ENCODE measurements at regions not wholly inside any gene's neighbourhood (a gene's known extent, or its start where the extent isn't known, plus 50 kb on each side); places are given as distances from the start of the nearest gene placed in this dataset.

DNA sequence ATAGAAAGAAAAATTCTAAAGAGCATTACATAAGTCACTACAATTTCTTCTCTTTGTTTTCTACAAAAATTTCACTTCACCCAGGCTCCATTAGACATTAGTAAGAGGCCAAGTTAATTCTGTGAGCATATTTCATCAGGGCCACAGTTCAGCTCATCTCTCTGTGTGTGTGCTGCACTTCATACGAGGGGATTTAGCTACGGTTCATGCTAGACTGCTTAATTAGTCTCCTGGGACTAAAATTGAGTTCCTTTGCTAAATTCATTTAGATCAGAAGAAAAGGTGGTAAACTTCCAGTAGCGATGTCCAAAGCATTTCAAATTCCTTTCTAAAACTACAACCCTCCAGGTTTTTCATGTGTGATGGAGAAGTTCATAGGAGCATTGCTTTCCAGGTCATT lies 83.1 kb upstream of the SETMAR start:
- ATAC-seq (no peak), DNase-seq (ENCODE audit: low spot score) (no peak)
- TF ChIP-seq ZBTB21 (CRISPR knock-in tag; IDR thresholded peaks at IDR 0.05; ENCODE audit: borderline replicate concordance) (no peak), IRF2 (CRISPR knock-in tag; IDR thresholded peaks at IDR 0.05; ENCODE audit: borderline replicate concordance, low read depth) (no peak), ESRRA (CRISPR knock-in tag; IDR thresholded peaks at IDR 0.05; ENCODE audit: borderline replicate concordance) (no peak), ZNF416 (CRISPR knock-in tag; IDR thresholded peaks at IDR 0.05) (no peak), ZNF219 (CRISPR knock-in tag; IDR thresholded peaks at IDR 0.05; ENCODE audit: borderline replicate concordance) (no peak), SMAD3 (CRISPR knock-in tag; IDR thresholded peaks at IDR 0.05; ENCODE audit: borderline replicate concordance) (no peak)
- TF ChIP-seq, protein P1, sequence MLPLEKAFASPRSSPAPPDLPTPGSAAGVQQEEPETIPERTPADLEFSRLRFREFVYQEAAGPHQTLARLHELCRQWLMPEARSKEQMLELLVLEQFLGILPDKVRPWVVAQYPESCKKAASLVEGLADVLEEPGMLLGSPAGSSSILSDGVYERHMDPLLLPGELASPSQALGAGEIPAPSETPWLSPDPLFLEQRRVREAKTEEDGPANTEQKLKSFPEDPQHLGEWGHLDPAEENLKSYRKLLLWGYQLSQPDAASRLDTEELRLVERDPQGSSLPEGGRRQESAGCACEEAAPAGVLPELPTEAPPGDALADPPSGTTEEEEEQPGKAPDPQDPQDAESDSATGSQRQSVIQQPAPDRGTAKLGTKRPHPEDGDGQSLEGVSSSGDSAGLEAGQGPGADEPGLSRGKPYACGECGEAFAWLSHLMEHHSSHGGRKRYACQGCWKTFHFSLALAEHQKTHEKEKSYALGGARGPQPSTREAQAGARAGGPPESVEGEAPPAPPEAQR (CRISPR knock-in tag; IDR thresholded peaks at IDR 0.05) = no peak
- TF ChIP-seq, protein P2, sequence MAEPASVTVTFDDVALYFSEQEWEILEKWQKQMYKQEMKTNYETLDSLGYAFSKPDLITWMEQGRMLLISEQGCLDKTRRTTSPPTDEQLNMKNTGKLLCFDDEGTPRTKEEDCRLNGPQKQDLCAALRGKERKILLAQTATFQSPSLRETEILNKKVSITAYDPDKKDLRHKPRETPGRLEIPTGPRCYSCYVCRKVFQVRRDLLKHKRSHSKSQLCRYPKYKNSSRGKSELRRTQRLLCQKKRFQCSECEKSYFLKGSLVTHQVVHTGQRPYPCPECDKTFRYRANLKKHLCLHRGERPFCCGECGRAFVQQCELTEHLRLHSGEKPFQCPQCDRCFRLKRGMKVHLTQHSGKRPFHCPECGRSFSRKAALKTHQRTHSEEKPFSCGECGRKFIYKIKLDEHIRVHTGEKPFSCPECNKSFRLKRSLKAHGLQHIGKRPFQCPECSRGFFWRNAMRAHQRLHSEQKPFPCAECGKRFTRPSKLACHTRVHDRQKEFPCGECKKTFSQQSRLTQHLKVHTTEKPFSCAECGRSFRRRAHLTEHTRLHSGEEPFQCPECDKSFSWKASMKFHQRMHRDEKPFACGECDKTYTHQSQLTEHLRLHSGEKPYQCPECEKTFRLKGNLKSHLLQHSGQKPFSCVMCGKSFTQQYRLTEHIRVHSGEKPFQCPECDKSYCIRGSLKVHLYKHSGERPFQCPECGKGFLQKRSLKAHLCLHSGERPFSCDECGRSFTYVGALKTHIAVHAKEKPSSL (CRISPR knock-in tag; conservative IDR thresholded peaks at IDR 0.05) = no peak
- TF ChIP-seq, protein P3, sequence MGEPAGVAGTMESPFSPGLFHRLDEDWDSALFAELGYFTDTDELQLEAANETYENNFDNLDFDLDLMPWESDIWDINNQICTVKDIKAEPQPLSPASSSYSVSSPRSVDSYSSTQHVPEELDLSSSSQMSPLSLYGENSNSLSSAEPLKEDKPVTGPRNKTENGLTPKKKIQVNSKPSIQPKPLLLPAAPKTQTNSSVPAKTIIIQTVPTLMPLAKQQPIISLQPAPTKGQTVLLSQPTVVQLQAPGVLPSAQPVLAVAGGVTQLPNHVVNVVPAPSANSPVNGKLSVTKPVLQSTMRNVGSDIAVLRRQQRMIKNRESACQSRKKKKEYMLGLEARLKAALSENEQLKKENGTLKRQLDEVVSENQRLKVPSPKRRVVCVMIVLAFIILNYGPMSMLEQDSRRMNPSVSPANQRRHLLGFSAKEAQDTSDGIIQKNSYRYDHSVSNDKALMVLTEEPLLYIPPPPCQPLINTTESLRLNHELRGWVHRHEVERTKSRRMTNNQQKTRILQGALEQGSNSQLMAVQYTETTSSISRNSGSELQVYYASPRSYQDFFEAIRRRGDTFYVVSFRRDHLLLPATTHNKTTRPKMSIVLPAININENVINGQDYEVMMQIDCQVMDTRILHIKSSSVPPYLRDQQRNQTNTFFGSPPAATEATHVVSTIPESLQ (CRISPR knock-in tag; IDR thresholded peaks at IDR 0.05) = no peak
- TF ChIP-seq, protein P4, sequence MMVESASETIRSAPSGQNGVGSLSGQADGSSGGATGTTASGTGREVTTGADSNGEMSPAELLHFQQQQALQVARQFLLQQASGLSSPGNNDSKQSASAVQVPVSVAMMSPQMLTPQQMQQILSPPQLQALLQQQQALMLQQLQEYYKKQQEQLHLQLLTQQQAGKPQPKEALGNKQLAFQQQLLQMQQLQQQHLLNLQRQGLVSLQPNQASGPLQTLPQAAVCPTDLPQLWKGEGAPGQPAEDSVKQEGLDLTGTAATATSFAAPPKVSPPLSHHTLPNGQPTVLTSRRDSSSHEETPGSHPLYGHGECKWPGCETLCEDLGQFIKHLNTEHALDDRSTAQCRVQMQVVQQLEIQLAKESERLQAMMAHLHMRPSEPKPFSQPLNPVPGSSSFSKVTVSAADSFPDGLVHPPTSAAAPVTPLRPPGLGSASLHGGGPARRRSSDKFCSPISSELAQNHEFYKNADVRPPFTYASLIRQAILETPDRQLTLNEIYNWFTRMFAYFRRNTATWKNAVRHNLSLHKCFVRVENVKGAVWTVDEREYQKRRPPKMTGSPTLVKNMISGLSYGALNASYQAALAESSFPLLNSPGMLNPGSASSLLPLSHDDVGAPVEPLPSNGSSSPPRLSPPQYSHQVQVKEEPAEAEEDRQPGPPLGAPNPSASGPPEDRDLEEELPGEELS (CRISPR knock-in tag; IDR thresholded peaks at IDR 0.05) = no peak
- TF ChIP-seq, protein P5, sequence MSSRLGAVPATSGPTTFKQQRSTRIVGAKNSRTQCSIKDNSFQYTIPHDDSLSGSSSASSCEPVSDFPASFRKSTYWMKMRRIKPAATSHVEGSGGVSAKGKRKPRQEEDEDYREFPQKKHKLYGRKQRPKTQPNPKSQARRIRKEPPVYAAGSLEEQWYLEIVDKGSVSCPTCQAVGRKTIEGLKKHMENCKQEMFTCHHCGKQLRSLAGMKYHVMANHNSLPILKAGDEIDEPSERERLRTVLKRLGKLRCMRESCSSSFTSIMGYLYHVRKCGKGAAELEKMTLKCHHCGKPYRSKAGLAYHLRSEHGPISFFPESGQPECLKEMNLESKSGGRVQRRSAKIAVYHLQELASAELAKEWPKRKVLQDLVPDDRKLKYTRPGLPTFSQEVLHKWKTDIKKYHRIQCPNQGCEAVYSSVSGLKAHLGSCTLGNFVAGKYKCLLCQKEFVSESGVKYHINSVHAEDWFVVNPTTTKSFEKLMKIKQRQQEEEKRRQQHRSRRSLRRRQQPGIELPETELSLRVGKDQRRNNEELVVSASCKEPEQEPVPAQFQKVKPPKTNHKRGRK (CRISPR knock-in tag; IDR thresholded peaks at IDR 0.05; ENCODE audit: borderline replicate concordance) = no peak
- TF ChIP-seq, protein P6, sequence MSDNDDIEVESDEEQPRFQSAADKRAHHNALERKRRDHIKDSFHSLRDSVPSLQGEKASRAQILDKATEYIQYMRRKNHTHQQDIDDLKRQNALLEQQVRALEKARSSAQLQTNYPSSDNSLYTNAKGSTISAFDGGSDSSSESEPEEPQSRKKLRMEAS (CRISPR knock-in tag; IDR thresholded peaks at IDR 0.05) = no peak
- no peak overlapping the region for H3K27ac Mint-ChIP-seq
- H3K4me1 Mint-ChIP-seq = no peaks in the 10 kb centered on the region
- no peaks in the 10 kb centered on the region; the same call in 1 of the 2 replicates for H3K27me3 Mint-ChIP-seq (ENCODE audit: low read depth)
- no peak overlapping the region for H3K4me3 Mint-ChIP-seq
- peaks cover 21% of the 10 kb centered on the region for H3K9me3 Mint-ChIP-seq
- ChIA-PET CTCF (no interaction called here), POLR2A (no interaction called here)
- H3K36me3 Mint-ChIP-seq = peaks cover 5% of the 10 kb centered on the region; the same call in 1 of the 2 replicates

DNA sequence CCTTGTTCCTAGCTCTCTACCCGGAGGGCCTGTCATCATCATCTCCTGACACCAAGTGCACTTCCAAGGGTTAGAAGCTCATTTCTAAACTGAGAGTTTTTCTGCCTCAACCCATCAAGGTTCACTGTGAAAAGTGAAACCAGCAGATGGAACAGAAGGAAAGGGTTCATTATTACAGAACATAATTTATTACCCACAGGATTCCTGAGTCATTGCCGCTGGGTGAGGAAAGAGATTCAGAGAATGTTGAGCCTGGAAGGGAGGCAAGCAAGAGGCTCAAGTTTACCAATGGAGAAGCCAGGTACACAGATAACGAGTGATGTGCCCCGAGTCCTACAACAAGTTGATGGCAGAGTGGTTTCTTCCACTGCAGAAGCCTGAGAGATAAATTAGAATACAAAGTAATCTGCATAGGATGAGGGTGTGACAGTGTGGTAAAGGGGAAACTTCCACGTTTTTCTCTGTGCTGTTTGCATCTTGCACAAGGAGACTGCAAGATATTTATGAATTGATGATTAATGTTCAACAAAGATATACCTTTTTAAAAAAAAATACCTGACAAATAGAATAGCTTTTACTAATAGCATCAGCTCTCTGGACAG lies 80.5 kb upstream of the SETMAR start:
- CTCF ChIA-PET = no interaction called here
- POLR2A ChIA-PET = no interaction called here
- DNase-seq (ENCODE audit: low spot score) = no peak
- H3K4me1 Mint-ChIP-seq = no peaks in the 10 kb centered on the region
- H3K36me3 Mint-ChIP-seq = no peaks in the 10 kb centered on the region
- peaks cover 13% of the 10 kb centered on the region for H3K9me3 Mint-ChIP-seq
- TF ChIP-seq TP53 (CRISPR knock-in tag; IDR thresholded peaks at IDR 0.05) = no peak
- no peak for TF ChIP-seq ZNF416 (CRISPR knock-in tag; IDR thresholded peaks at IDR 0.05)
- no peak for TF ChIP-seq CREM (CRISPR knock-in tag; IDR thresholded peaks at IDR 0.05)
- no peak for TF ChIP-seq ZNF263 (CRISPR knock-in tag; IDR thresholded peaks at IDR 0.05; ENCODE audit: low read depth)
- TF ChIP-seq SP1 (CRISPR knock-in tag; conservative IDR thresholded peaks at IDR 0.05) = no peak
- TF ChIP-seq TEAD4 (CRISPR knock-in tag; IDR thresholded peaks at IDR 0.05) = no peak
- TF ChIP-seq, protein P7, sequence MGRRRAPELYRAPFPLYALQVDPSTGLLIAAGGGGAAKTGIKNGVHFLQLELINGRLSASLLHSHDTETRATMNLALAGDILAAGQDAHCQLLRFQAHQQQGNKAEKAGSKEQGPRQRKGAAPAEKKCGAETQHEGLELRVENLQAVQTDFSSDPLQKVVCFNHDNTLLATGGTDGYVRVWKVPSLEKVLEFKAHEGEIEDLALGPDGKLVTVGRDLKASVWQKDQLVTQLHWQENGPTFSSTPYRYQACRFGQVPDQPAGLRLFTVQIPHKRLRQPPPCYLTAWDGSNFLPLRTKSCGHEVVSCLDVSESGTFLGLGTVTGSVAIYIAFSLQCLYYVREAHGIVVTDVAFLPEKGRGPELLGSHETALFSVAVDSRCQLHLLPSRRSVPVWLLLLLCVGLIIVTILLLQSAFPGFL (CRISPR knock-in tag; IDR thresholded peaks at IDR 0.05; ENCODE audit: borderline replicate concordance) = no peak
- TF ChIP-seq, protein P8, sequence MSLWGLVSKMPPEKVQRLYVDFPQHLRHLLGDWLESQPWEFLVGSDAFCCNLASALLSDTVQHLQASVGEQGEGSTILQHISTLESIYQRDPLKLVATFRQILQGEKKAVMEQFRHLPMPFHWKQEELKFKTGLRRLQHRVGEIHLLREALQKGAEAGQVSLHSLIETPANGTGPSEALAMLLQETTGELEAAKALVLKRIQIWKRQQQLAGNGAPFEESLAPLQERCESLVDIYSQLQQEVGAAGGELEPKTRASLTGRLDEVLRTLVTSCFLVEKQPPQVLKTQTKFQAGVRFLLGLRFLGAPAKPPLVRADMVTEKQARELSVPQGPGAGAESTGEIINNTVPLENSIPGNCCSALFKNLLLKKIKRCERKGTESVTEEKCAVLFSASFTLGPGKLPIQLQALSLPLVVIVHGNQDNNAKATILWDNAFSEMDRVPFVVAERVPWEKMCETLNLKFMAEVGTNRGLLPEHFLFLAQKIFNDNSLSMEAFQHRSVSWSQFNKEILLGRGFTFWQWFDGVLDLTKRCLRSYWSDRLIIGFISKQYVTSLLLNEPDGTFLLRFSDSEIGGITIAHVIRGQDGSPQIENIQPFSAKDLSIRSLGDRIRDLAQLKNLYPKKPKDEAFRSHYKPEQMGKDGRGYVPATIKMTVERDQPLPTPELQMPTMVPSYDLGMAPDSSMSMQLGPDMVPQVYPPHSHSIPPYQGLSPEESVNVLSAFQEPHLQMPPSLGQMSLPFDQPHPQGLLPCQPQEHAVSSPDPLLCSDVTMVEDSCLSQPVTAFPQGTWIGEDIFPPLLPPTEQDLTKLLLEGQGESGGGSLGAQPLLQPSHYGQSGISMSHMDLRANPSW (CRISPR knock-in tag; conservative IDR thresholded peaks at IDR 0.05; ENCODE audit: low read depth) = no peak
- no peak for TF ChIP-seq RORB (CRISPR knock-in tag; IDR thresholded peaks at IDR 0.05)
- H3K27me3 Mint-ChIP-seq (ENCODE audit: low read depth) = peaks cover 4% of the 10 kb centered on the region
- no peak for ATAC-seq
- no peak overlapping the region for H3K27ac Mint-ChIP-seq
- no peak overlapping the region for H3K4me3 Mint-ChIP-seq
